GM18951 (cell line): ENCODE measurements at regions not wholly inside any gene's neighbourhood (a gene's known extent, or its start where the extent isn't known, plus 50 kb on each side); places are given as distances from the start of the nearest gene placed in this dataset.

Experiments
- POLR2A ChIP-seq: IDR thresholded peaks from 4 replicates; pipeline ENCODE4 v1.6.1; 2011; ENCODE audit warnings: mild to moderate bottlenecking; ENCODE audit not compliant: insufficient read length, insufficient read depth; ENCODE audit errors: extremely low read depth
- in situ Hi-C: fragments of 300-500 bp; cut with MboI; formaldehyde crosslinking; loops from one replicate; pipeline ENCODE4 v1.12.0; 2022; ENCODE audit warnings: low sequenced_read_pairs, mixed read lengths, inconsistent platforms; ENCODE audit not compliant: unreplicated experiment

DNA sequence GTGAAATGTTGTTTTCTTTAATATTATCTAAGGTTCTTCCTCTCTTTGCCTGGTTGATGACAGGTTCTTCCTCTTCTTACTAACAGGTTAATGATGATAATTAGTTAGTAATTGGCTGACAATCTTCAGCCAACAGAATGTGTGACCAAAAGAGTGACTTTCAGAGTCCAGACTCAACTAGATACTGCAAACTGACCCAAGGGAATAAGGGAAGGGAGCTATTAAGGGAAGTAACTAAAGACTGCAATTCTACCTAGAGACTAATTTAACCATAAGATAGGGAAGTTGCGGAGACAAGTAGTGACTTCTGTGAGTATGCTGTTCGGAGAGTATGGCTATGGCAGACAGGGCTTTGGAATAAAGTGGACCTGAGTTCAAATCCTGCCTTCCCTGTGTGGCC is 127.3 kb upstream of the TACR1 start:
- no peak for TF ChIP-seq POLR2A
- in situ Hi-C loops, result no loop called here

GRCh38 chr2:75325594-75325993 is 126.3 kb upstream of the TACR1 start:
- no peak for TF ChIP-seq POLR2A
- in situ Hi-C loops, result no loop called here

GRCh38 chr2:75324861-75325284 is 125.6 kb upstream of the TACR1 start:
- no peak for TF ChIP-seq POLR2A
- in situ Hi-C loops, result no loop called here

- in situ Hi-C loops, result no loop called here
- no peak for TF ChIP-seq POLR2A
Measured at GRCh38 chr2:75324141-75324540, 124.8 kb upstream of the TACR1 start.

DNA sequence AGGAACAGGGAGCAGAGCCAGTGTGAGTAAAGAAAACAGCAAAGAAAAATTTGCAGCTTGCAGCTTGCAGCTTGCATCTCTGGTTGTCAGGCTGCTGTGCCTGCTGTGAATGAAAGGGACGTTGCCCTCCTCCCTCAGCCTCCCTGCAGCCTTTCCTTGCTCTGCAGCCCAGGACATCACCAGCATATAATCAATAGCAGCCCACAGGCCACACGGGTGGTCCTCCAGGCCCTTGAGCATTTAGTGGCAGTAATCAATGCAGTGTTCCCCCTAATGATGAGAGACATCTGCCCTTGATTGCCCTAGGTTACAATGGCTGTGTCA is 122.2 kb upstream of the TACR1 start:
- TF ChIP-seq POLR2A, result no peak
- in situ Hi-C loops, result no loop called here

GRCh38 chr2:75320898-75321598 is 121.7 kb upstream of the TACR1 start:
- no peak for TF ChIP-seq POLR2A
- in situ Hi-C loops, result no loop called here

- no peak for TF ChIP-seq POLR2A
Measured at GRCh38 chr2:75319951-75320350, 120.6 kb upstream of the TACR1 start.

DNA sequence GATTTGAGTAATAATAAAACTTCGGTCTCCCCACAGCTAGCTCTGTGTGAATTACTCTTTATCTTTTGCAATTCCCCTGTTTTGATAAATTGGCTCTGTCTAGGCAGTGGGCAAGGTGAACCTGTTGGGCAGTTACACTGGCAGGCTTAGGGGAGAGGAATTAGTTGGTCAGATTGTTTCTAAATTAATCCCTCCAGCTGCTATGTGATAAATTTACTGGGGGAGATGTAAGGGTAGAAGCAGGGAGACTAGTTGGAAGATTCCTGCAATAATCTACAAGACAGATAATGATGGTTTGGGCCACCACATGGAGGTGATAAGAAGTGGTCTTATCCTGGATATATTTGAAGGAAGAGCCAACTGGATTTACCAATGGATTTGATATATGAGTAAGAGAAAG is 118.5 kb upstream of the TACR1 start:
- in situ Hi-C loops, result no loop called here
- no peak for TF ChIP-seq POLR2A

More at GRCh38 chr2:75319951-75320350, 120.6 kb upstream of the TACR1 start:
- in situ Hi-C loops, result no loop called here

DNA sequence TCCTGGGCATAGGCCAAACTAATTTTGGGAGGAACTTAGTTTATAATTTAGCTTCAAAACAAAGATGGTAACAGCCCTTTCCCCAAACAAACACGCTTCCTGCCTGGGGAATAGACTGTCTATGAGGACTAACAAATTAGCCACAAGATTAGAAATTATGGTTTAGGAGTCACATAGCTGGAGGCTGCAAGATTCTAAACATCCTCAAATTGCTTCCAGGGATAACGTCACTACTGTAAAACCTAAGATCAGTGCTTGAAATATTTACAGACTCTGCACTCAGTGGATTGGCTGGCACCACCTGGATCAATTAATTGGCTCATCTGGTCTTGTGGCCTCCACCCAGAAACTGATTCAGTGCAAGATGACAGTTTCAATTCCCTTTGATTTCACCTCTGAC is 118.0 kb upstream of the TACR1 start:
- in situ Hi-C loops, result no loop called here
- no peak for TF ChIP-seq POLR2A

GRCh38 chr2:75315436-75315835 is 116.1 kb upstream of the TACR1 start:
- in situ Hi-C loops, result no loop called here
- no peak for TF ChIP-seq POLR2A

DNA sequence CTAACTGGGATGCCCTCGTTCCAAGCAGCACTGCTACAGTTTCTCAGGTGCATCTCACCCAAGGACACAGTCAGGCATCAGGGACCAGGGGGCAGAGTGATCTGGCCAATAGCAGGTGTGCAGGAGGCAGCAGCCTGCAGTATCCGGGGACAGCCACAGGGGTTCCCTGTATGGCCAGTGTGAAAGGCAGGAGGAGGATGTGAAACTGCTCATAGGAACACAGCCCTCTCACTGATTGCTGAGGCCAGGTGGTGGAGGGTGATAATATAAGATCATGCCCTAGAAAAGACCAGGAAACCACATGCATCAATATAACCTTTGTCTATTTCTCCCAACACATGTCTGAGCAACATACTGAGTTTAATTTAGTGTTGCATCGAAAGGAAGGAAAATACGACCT is 112.7 kb upstream of the TACR1 start:
- in situ Hi-C loops, result no loop called here
- no peak for TF ChIP-seq POLR2A

GRCh38 chr2:75311521-75311920 is 112.2 kb upstream of the TACR1 start:
- in situ Hi-C loops, result no loop called here
- TF ChIP-seq POLR2A, result no peak

- no peak for TF ChIP-seq POLR2A
- in situ Hi-C loops, result no loop called here
Measured at GRCh38 chr2:75310876-75311275, 111.6 kb upstream of the TACR1 start.

GRCh38 chr2:75309596-75310463 is 110.5 kb upstream of the TACR1 start:
- in situ Hi-C loops, result no loop called here
- TF ChIP-seq POLR2A, result no peak

DNA sequence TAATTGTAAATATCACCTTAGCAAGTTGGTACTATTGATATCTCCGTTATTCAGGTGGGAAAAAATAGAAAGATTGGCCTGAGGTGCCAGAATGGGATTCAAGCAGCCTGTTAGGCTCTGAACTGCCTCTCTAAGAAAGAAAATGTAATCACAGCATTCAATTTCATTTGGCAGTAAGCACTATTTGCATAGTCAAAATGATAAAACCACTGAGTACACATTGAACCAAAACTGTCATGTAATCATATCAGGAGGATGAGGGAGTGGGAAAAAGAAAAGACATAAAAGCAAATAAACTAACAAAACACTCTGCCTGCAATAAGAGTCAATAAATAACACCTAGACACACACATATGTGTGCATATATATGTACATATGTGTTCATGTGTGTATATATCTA is 103.9 kb upstream of the TACR1 start:
- no peak for TF ChIP-seq POLR2A
- in situ Hi-C loops, result no loop called here

DNA sequence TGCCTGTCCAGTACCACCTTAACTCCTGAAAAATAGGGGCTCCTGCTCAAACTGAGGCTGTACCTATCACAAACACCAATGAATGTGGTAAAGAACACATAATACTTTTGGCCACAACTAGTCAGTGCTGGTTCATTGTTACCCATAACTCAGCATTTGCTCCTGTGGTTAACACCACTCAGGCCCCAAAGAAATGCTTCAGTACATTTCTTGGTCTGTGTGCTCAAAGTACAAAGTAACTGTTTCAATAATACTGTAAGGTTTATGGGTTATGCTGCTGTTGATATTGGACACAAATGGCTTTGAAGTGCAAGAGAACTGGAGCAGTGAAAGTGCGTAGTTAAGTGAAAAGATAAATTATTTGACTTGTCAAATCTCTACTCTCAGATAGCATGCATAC is 95.0 kb upstream of the TACR1 start:
- in situ Hi-C loops, result no loop called here
- no peak for TF ChIP-seq POLR2A
